HEK293T (cell line): ENCODE measurements at regions not wholly inside any gene's neighbourhood (a gene's known extent, or its start where the extent isn't known, plus 50 kb on each side); places are given as distances from the start of the nearest gene placed in this dataset.

ENCODE experiments used
- ARNT ChIP-seq: fragments of 450-650 bp; IDR thresholded peaks from 2 replicates; pipeline ENCODE4 v1.6.1; 2017; ENCODE audit warnings: mild to moderate bottlenecking
- BHLHE40 ChIP-seq: fragments of 450-650 bp; IDR thresholded peaks from 2 replicates; pipeline ENCODE4 v1.6.1; 2016; ENCODE audit warnings: mild to moderate bottlenecking, moderate library complexity, borderline replicate concordance
- ELF4 ChIP-seq: fragments of 450-650 bp; IDR thresholded peaks from 2 replicates; pipeline ENCODE4 v1.6.1; 2017; ENCODE audit warnings: antibody characterized with exemption
- FOXK2 ChIP-seq: fragments of 450-650 bp; IDR thresholded peaks from 2 replicates; pipeline ENCODE4 v1.6.1; 2016; ENCODE audit warnings: mild to moderate bottlenecking
- FOXM1 ChIP-seq: fragments of 450-650 bp; IDR thresholded peaks from 2 replicates; pipeline ENCODE4 v1.6.1; 2017; ENCODE audit warnings: mild to moderate bottlenecking, borderline replicate concordance
- HDGF ChIP-seq: fragments of 450-650 bp; IDR thresholded peaks from 2 replicates; pipeline ENCODE4 v1.6.1; 2017; ENCODE audit warnings: antibody characterized with exemption, borderline replicate concordance
- NFRKB ChIP-seq: fragments of 450-650 bp; IDR thresholded peaks from 2 replicates; pipeline ENCODE4 v1.6.1; 2016; ENCODE audit warnings: mild to moderate bottlenecking, moderate library complexity
- SP1 ChIP-seq: fragments of 450-650 bp; IDR thresholded peaks from 2 replicates; pipeline ENCODE4 v1.6.1; 2017
- SUZ12 ChIP-seq: fragments of 450-650 bp; IDR thresholded peaks from 2 replicates; pipeline ENCODE4 v1.6.1; 2016; ENCODE audit warnings: mild to moderate bottlenecking
- TARDBP ChIP-seq: fragments of 450-650 bp; IDR thresholded peaks from 2 replicates; pipeline ENCODE4 v1.6.1; 2016
- ZNF384 ChIP-seq: fragments of 450-650 bp; IDR thresholded peaks from 2 replicates; pipeline ENCODE4 v1.6.1; 2016

DNA sequence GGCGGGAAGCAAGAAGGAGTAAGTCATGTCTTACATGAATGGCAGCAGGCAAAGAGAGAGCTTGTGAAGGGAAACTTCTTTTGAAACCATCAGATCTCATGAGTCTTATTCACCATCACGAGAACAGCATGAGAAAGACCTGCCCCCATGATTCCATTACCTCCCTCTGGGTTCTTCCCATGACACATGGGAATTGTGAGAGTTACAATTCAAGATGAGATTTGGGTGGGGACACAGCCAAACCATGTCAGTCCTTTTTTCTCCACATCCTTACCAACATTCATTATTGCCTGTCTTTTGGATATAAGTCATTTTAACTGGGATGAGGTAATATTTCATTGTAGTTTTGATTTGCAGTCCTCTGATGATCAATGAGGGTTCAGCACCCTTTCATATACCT is 81.0 kb downstream of the DIRAS3 start:
- TF ChIP-seq FOXM1 (no peak), SP1 (no peak), BHLHE40 (no peak), ARNT (no peak), ZNF384 (no peak), HDGF (no peak), FOXK2 (no peak), SUZ12 (no peak), TARDBP (no peak), NFRKB (no peak), ELF4 (no peak)
